ENCODE measurements at regions not wholly inside any gene's neighbourhood (a gene's known extent, or its start where the extent isn't known, plus 50 kb on each side); places are given as distances from the start of the nearest gene placed in this dataset.

GRCh38 chr6:147149092-147149491 is 55.1 kb upstream of the STXBP5 start:
- no peaks in the 10 kb centered on the region for H3K27me3 ChIP-seq (replicated peaks in 2 of 5; ENCODE audit: control insufficient read depth in 4 of 5, insufficient read depth in 5 of 5, low read length in 4 of 5)
- no peaks in the 10 kb centered on the region for H3K4me1 ChIP-seq (ENCODE audit: control extremely low read depth in 1 of 4, control insufficient read depth in 4 of 4, insufficient read depth in 4 of 4, low read length in 3 of 4)
- no peak for DNase-seq
- CTCF ChIA-PET: no interaction called here
- no peaks in the 10 kb centered on the region for H3K36me3 ChIP-seq (ENCODE audit: control insufficient read depth in 4 of 4, insufficient read depth in 4 of 4, low read length in 3 of 4)
- no peak overlapping the region for H3K4me3 ChIP-seq (ENCODE audit: control insufficient read depth in 1 of 7, extremely low read depth in 1 of 7, insufficient read depth in 4 of 7, low read depth in 2 of 7, low read length in 6 of 7)
- no peak overlapping the region for H3K27ac ChIP-seq (ENCODE audit: insufficient read depth in 1 of 2, low read depth in 1 of 2, low read length in 2 of 2, poor library complexity in 1 of 2, severe bottlenecking in 2 of 2)
- POLR2A ChIA-PET: no interaction called here
- 100% methylated on average over 3 of the region's 4 CpGs for WGBS (ENCODE audit: insufficient coverage)
- H3K9me3 ChIP-seq (ENCODE audit: control extremely low read depth in 1 of 5, control insufficient read depth in 4 of 5, insufficient read depth in 2 of 5, low read depth in 1 of 5, low read length in 4 of 5): peaks cover 0 to 3% (median 0%) of the 10 kb centered on the region in 5 experiments

GRCh38 chr6:147149826-147150225 is 54.4 kb upstream of the STXBP5 start:
- Histone ChIP-seq H3K27ac (ENCODE audit: insufficient read depth in 1 of 2, low read depth in 1 of 2, low read length in 2 of 2, poor library complexity in 1 of 2, severe bottlenecking in 2 of 2) (no peak overlapping the region), H3K4me3 (ENCODE audit: control insufficient read depth in 1 of 7, extremely low read depth in 1 of 7, insufficient read depth in 4 of 7, low read depth in 2 of 7, low read length in 6 of 7) (no peak overlapping the region), H3K9me3 (ENCODE audit: control extremely low read depth in 1 of 5, control insufficient read depth in 4 of 5, insufficient read depth in 2 of 5, low read depth in 1 of 5, low read length in 4 of 5) (peaks cover 0 to 3% (median 0%) of the 10 kb centered on the region in 5 experiments), H3K4me1 (ENCODE audit: control extremely low read depth in 1 of 4, control insufficient read depth in 4 of 4, insufficient read depth in 4 of 4, low read length in 3 of 4) (no peaks in the 10 kb centered on the region), H3K36me3 (ENCODE audit: control insufficient read depth in 4 of 4, insufficient read depth in 4 of 4, low read length in 3 of 4) (no peaks in the 10 kb centered on the region), H3K27me3 (replicated peaks in 2 of 5; ENCODE audit: control insufficient read depth in 4 of 5, insufficient read depth in 5 of 5, low read length in 4 of 5) (no peaks in the 10 kb centered on the region)
- WGBS (ENCODE audit: insufficient coverage): no CpG with 5 or more reads among the region's 2 CpGs
- POLR2A ChIA-PET: no interaction called here
- no peak for DNase-seq
- CTCF ChIA-PET: no interaction called here

GRCh38 chr6:147150293-147150692 is 53.9 kb upstream of the STXBP5 start:
- H3K27ac ChIP-seq (ENCODE audit: insufficient read depth in 1 of 2, low read depth in 1 of 2, low read length in 2 of 2, poor library complexity in 1 of 2, severe bottlenecking in 2 of 2): no peak overlapping the region
- H3K4me1 ChIP-seq (ENCODE audit: control extremely low read depth in 1 of 4, control insufficient read depth in 4 of 4, insufficient read depth in 4 of 4, low read length in 3 of 4): no peaks in the 10 kb centered on the region
- no CpG with 5 or more reads among the region's 1 CpG for WGBS (ENCODE audit: insufficient coverage)
- ChIA-PET CTCF (no interaction called here), POLR2A (no interaction called here)
- no peak for DNase-seq
- H3K4me3 ChIP-seq (ENCODE audit: control insufficient read depth in 1 of 7, extremely low read depth in 1 of 7, insufficient read depth in 4 of 7, low read depth in 2 of 7, low read length in 6 of 7): no peak overlapping the region
- peaks cover 0 to 3% (median 0%) of the 10 kb centered on the region in 5 experiments for H3K9me3 ChIP-seq (ENCODE audit: control extremely low read depth in 1 of 5, control insufficient read depth in 4 of 5, insufficient read depth in 2 of 5, low read depth in 1 of 5, low read length in 4 of 5)
- no peaks in the 10 kb centered on the region for H3K27me3 ChIP-seq (replicated peaks in 2 of 5; ENCODE audit: control insufficient read depth in 4 of 5, insufficient read depth in 5 of 5, low read length in 4 of 5)
- H3K36me3 ChIP-seq (ENCODE audit: control insufficient read depth in 4 of 4, insufficient read depth in 4 of 4, low read length in 3 of 4): no peaks in the 10 kb centered on the region

Measured in common myeloid progenitor, CD34-positive (primary cell).